Kasumi-1 (cell line): ENCODE measurements at regions not wholly inside any gene's neighbourhood (a gene's known extent, or its start where the extent isn't known, plus 50 kb on each side); places are given as distances from the start of the nearest gene placed in this dataset.
A peak's percentile ranks its signal among the peaks of the same experiment; 100 is the strongest.

ENCODE experiments used
- DNase-seq, 2 experiments: peaks; one replicate each; lab custom pipeline; 2025; lab: John Stamatoyannopoulos, UW

GRCh38 chr3:24596626-24597025 lies 102.0 kb upstream of the THRB start:
- DNase-seq, result no peak

DNA sequence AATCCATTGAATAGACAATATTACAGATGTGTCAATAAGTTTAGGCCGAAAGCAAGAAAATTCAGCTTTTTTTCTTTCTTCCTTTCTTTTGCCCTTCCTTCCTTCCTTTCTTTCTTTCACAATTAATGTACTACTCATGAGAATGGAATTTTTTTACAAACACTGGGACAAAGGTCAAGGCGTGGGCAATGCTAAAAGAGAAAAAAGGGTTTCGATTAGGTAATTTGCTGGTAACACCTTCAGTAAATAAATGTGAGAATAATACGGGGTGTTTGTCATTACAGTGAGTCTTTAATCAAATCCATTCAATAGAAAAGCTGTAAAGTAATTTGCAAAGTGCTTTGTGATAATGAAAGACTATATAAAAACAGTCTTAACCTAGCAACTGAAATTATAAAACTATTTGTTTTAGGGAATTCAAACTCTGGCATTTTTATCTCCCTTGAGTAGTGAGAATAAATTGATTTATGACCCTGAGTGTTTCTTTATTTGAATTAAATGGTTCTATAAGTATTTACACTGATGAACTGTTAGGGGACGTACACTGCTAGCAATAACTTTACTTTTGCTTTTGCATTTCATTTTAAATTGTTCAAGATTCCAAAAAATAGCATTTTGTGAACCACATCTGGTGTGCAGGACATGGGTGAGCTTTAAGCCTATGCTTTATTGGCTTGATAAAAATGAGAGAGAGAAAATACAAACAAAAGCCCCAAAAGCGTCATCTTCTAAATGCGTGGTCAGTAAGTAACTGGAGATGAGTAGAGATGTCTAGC lies 104.2 kb upstream of the THRB start:
- DNase-seq, result no peak

DNA sequence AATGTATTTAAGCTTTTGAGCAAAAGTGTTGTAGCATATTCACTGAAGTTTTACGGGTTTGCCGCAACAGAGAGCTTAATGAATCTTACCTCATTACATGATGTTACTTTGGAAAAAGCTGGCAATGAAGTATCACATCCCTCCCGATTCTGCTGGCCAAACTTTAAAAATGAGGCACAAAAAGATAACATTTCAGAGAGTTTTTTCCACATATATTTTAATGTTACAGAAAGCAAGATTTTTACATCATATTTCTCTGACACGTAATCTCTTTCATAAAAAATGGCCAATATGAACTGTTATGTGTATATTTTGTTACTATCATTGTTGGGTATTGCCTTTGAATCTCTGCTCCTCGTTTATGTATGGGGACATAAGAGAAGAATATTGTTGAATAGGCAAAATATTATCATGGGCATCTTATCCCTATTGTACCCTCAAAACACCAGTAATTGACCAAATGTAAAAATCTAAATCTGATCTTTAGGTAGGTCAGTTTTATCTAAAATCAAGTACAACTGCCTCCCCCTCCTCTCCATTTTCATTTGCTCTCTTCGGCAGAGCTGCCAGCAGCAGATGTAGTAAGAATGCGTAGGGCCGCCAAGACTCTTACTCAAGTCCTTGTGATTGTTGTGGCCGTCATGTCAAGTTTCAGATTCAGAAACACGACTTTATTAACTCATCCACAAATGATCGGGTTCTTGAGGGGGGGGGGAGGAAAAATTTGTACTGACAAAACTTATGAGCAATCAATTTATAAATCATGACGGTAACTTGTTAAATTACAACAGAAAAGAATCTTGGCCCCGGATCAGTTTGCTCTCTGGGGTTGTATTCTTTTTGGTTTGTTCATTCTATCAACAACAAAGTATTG lies 106.7 kb upstream of the THRB start:
- DNase-seq, result no peak

GRCh38 chr3:24604215-24604614 lies 109.6 kb upstream of the THRB start:
- no peak for DNase-seq

GRCh38 chr3:24605511-24606028 lies 110.9 kb upstream of the THRB start:
- no peak for DNase-seq

- DNase-seq, result no peak
Measured at GRCh38 chr3:24607281-24607680, 112.6 kb upstream of the THRB start.

DNA sequence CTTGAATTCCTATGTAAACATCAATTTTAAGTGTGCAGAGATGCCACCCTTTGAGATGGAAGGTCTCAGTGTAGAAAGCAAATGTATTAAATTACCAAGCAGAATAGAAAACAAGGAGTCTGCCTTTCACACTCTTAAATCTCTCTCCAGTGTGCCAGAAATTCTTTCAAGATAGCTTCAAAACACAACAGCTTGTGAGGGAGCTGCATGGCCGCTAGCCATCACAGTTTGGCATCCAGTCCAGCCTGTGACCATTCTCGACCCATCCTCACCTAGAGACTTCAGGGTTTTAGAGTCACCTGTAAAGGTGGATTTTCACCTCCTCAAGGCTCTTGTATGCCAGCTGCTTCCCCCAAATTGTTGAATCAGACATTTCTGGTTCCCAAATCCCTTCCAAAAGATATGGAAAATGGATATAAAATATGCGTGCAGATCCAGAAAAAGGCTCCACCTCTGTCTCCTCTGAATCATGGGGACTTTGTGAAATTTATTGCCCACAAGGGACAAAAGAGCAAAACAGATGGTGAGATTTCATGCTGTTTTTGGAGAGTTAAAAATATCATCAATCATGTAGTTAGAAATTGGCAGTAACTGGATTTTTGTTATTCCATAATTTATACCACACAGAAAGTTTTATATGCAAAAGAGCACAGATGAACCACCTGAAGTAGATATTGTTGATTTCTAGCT lies 114.2 kb upstream of the THRB start:
- no peak for DNase-seq

- no peak for DNase-seq
Measured at GRCh38 chr3:24614359-24614758, 119.7 kb upstream of the THRB start.

GRCh38 chr3:24615177-24615576 lies 120.5 kb upstream of the THRB start:
- no peak for DNase-seq

GRCh38 chr3:24616110-24616829 lies 121.6 kb upstream of the THRB start:
- DNase-seq, result no peak

DNA sequence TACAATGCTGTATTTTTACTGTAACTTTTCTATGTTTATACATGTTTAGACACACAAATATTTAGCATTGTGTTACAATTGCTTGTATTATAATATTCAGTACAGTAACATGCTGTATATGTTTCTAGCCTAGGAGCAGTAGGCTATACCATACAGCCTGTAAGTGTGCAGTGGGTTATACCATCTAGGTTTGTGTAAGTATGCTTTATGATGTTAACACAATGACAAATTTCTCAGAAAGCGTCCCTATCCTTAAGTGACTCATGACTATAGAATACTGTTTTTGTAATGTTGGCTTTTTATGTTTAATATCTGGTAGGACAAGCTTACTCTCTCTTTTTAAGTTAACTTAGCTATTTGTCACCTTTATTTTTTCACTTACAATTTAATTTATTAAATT lies 127.5 kb upstream of the THRB start:
- DNase-seq, result no peak

GRCh38 chr3:24622696-24623225 lies 128.1 kb upstream of the THRB start:
- no peak for DNase-seq

DNA sequence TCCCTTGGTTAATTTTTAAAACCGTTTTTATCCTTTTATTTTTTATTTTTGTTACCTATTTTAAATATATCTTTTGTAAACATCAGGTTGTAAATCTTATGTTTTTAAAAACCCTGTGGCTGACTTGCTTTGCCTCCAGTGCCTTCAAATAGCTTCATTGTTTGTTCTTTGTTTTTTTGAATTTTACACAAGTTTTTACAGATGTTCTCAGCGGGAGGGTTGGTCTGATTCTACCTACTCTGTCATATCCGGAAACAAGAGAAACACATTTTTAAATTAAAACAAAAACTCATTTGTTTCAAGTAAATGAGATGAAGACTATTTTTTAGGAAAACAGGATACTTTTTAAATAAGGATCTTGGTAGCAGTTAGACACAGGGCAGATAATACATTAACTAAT lies 129.0 kb upstream of the THRB start:
- DNase-seq, result no peak

DNA sequence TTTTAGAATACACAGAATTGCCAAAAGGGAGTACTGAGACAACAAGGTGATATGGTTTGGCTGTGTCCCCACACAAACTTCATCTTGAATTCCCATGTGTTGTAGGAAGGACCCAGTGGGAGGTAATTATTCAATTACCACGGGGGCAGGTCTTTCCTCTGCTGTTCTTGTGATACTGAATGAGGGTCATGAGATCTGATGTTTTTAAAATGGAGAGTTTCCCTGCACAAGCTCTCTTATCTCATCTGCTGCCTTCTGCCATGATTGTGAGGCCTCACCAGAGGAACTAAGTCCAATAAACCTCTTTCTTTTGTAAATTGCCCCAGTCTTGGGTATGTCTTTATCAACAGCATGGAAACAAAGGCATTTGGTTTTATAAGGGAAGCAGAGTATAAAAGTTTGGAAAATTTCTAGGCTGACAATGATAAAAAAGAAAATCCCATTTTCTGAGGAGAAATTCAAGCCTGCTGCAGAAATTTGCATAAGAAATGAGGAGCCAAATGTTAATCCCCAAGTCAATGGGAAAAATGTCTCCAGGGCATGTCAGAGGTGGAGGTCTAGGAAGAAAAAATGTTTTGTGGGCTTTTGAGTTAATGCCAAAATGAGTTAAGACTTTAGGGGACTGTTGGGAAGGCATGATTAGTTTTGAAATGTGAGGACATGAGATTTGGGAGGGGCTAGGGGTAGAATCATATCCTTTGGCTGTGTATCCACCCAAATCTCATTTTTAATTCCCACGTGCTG lies 130.5 kb upstream of the THRB start:
- no peak for DNase-seq

DNA sequence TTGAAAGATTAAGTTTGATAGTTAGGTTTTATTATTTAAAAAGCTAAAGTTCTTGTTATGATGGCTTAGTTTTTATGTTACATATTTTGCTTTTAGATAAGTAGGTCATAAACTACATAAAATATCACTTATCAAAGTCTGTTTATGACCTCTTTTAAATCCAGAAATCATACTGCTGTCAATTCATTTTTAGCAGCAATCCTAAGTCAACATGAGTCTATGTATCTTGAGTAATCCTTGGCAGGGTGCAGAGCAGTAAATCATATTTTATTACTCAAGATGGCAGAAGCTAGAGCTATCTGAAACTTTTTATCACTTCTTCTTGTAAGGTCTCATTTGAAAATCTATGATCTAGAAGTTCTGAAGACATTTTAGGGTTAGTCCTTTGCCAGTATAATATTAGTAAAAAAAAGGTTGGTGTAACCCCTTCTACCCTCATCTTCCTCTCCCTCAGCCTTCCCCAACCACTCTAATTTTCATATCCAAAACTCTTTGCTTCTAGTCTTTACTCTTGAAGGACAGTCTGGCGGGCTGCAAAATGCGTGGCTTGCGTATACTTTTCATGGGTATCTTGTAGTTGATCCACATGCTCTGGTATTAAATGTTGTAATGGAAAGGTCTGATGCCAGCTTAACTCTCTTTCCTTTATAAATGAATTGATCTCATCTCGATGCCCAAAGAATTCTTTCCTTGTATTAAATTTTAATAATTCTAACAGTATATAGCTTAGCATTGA lies 134.0 kb upstream of the THRB start:
- DNase-seq, result no peak

- no peak for DNase-seq
Measured at GRCh38 chr3:24631481-24631880, 136.8 kb upstream of the THRB start.

- no peak for DNase-seq
Measured at GRCh38 chr3:24639061-24639460, 144.4 kb upstream of the THRB start.

- DNase-seq, result no peak
Measured at GRCh38 chr3:24639481-24640329, 145.1 kb upstream of the THRB start.

- peak; percentile 5 to 39 for DNase-seq
Measured at GRCh38 chr3:24640330-24640877, 145.8 kb upstream of the THRB start.
